DND-41 (cell line): ENCODE measurements at regions not wholly inside any gene's neighbourhood (a gene's known extent, or its start where the extent isn't known, plus 50 kb on each side); places are given as distances from the start of the nearest gene placed in this dataset.

ENCODE experiments used
- CTCF ChIP-seq: IDR thresholded peaks from 2 replicates; pipeline ENCODE4 v1.5.1; 2012; ENCODE audit warnings: borderline replicate concordance, low read length, moderate library complexity, mild to moderate bottlenecking; ENCODE audit not compliant: poor library complexity, severe bottlenecking; ENCODE audit errors: extremely low read depth
- EZH2 ChIP-seq: IDR thresholded peaks from 3 replicates; pipeline ENCODE4 v1.6.1; 2012; ENCODE audit warnings: borderline replicate concordance, low read depth, mild to moderate bottlenecking, moderate library complexity, low read length, inconsistent platforms; ENCODE audit not compliant: severe bottlenecking

GRCh38 chr4:89420507-89420906 is 112.9 kb upstream of the GPRIN3 start:
- TF ChIP-seq CTCF (no peak), EZH2 (no peak)
